ENCODE measurements at regions not wholly inside any gene's neighbourhood (a gene's known extent, or its start where the extent isn't known, plus 50 kb on each side); places are given as distances from the start of the nearest gene placed in this dataset.

DNA sequence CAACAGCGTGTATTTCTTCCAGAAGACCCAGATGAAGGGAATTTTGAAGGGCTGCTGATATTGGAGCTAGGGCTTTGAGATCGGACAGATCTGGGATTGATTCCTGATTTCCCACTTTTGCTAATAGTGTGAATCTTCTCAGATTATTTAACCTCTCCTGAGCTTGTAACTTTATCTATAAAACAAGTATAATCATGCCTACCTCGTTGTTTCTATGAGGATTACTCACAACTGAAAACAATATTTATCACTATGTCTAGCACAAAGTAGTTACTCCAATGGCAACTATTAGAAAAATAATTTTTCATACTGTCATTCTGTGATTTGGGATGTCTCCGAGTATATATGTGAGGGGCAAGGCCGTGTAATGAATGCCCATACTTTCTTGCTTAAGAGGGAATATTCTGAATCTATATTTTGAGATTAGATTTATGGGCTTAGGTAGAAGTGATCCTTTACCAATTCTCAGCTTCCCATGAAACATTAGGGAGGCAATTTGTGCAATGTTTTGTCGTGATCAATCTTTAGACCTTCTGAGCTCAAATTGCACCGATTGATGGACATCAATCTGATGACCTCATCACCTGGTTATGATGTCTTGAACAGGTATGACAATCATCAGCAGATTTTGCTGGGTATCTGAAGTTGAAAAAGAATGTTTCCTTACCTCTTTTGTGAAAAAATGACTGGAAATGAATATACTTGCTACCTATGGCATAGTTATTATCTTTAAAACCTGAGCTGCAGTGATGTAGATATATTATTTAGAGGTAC, 339.9 kb downstream of the KCNS3 start (continued):
- TF ChIP-seq, protein P1, sequence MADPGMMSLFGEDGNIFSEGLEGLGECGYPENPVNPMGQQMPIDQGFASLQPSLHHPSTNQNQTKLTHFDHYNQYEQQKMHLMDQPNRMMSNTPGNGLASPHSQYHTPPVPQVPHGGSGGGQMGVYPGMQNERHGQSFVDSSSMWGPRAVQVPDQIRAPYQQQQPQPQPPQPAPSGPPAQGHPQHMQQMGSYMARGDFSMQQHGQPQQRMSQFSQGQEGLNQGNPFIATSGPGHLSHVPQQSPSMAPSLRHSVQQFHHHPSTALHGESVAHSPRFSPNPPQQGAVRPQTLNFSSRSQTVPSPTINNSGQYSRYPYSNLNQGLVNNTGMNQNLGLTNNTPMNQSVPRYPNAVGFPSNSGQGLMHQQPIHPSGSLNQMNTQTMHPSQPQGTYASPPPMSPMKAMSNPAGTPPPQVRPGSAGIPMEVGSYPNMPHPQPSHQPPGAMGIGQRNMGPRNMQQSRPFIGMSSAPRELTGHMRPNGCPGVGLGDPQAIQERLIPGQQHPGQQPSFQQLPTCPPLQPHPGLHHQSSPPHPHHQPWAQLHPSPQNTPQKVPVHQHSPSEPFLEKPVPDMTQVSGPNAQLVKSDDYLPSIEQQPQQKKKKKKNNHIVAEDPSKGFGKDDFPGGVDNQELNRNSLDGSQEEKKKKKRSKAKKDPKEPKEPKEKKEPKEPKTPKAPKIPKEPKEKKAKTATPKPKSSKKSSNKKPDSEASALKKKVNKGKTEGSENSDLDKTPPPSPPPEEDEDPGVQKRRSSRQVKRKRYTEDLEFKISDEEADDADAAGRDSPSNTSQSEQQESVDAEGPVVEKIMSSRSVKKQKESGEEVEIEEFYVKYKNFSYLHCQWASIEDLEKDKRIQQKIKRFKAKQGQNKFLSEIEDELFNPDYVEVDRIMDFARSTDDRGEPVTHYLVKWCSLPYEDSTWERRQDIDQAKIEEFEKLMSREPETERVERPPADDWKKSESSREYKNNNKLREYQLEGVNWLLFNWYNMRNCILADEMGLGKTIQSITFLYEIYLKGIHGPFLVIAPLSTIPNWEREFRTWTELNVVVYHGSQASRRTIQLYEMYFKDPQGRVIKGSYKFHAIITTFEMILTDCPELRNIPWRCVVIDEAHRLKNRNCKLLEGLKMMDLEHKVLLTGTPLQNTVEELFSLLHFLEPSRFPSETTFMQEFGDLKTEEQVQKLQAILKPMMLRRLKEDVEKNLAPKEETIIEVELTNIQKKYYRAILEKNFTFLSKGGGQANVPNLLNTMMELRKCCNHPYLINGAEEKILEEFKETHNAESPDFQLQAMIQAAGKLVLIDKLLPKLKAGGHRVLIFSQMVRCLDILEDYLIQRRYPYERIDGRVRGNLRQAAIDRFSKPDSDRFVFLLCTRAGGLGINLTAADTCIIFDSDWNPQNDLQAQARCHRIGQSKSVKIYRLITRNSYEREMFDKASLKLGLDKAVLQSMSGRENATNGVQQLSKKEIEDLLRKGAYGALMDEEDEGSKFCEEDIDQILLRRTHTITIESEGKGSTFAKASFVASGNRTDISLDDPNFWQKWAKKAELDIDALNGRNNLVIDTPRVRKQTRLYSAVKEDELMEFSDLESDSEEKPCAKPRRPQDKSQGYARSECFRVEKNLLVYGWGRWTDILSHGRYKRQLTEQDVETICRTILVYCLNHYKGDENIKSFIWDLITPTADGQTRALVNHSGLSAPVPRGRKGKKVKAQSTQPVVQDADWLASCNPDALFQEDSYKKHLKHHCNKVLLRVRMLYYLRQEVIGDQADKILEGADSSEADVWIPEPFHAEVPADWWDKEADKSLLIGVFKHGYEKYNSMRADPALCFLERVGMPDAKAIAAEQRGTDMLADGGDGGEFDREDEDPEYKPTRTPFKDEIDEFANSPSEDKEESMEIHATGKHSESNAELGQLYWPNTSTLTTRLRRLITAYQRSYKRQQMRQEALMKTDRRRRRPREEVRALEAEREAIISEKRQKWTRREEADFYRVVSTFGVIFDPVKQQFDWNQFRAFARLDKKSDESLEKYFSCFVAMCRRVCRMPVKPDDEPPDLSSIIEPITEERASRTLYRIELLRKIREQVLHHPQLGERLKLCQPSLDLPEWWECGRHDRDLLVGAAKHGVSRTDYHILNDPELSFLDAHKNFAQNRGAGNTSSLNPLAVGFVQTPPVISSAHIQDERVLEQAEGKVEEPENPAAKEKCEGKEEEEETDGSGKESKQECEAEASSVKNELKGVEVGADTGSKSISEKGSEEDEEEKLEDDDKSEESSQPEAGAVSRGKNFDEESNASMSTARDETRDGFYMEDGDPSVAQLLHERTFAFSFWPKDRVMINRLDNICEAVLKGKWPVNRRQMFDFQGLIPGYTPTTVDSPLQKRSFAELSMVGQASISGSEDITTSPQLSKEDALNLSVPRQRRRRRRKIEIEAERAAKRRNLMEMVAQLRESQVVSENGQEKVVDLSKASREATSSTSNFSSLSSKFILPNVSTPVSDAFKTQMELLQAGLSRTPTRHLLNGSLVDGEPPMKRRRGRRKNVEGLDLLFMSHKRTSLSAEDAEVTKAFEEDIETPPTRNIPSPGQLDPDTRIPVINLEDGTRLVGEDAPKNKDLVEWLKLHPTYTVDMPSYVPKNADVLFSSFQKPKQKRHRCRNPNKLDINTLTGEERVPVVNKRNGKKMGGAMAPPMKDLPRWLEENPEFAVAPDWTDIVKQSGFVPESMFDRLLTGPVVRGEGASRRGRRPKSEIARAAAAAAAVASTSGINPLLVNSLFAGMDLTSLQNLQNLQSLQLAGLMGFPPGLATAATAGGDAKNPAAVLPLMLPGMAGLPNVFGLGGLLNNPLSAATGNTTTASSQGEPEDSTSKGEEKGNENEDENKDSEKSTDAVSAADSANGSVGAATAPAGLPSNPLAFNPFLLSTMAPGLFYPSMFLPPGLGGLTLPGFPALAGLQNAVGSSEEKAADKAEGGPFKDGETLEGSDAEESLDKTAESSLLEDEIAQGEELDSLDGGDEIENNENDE (IDR thresholded peaks at IDR 0.05; ENCODE audit: insufficient replicate concordance, low read length), result no peak
- TF ChIP-seq, protein P2, sequence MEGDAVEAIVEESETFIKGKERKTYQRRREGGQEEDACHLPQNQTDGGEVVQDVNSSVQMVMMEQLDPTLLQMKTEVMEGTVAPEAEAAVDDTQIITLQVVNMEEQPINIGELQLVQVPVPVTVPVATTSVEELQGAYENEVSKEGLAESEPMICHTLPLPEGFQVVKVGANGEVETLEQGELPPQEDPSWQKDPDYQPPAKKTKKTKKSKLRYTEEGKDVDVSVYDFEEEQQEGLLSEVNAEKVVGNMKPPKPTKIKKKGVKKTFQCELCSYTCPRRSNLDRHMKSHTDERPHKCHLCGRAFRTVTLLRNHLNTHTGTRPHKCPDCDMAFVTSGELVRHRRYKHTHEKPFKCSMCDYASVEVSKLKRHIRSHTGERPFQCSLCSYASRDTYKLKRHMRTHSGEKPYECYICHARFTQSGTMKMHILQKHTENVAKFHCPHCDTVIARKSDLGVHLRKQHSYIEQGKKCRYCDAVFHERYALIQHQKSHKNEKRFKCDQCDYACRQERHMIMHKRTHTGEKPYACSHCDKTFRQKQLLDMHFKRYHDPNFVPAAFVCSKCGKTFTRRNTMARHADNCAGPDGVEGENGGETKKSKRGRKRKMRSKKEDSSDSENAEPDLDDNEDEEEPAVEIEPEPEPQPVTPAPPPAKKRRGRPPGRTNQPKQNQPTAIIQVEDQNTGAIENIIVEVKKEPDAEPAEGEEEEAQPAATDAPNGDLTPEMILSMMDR (IDR thresholded peaks at IDR 0.05; ENCODE audit: control extremely low read depth in 1 of 3, insufficient read depth in 1 of 3, low read depth in 1 of 3, low read length in 3 of 3), result no peak
- TF ChIP-seq SP4 (IDR thresholded peaks at IDR 0.05; ENCODE audit: low read length) (no peak), POU5F1 (IDR thresholded peaks at IDR 0.05; ENCODE audit: low read depth, low read length) (no peak), EGR1 (IDR thresholded peaks at IDR 0.05; ENCODE audit: borderline replicate concordance, low read depth, low read length) (no peak), SP1 (IDR thresholded peaks at IDR 0.05; ENCODE audit: low read depth, low read length) (no peak), NRF1 (IDR thresholded peaks at IDR 0.05; ENCODE audit: low read depth, low read length) (no peak)
- TF ChIP-seq, protein P3, sequence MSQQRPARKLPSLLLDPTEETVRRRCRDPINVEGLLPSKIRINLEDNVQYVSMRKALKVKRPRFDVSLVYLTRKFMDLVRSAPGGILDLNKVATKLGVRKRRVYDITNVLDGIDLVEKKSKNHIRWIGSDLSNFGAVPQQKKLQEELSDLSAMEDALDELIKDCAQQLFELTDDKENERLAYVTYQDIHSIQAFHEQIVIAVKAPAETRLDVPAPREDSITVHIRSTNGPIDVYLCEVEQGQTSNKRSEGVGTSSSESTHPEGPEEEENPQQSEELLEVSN (IDR thresholded peaks at IDR 0.05), result no peak
